C4-2B (cell line): ENCODE measurements at regions not wholly inside any gene's neighbourhood (a gene's known extent, or its start where the extent isn't known, plus 50 kb on each side); places are given as distances from the start of the nearest gene placed in this dataset.

Experiments used
- CTCF ChIP-seq: fragments of 450-650 bp; conservative IDR thresholded peaks from 2 replicates; pipeline ENCODE4 v1.5.1; 2017; ENCODE audit warnings: mild to moderate bottlenecking
- ZFX ChIP-seq: fragments of 450-650 bp; IDR thresholded peaks from 2 replicates; pipeline ENCODE4 v1.6.1; 2017

- TF ChIP-seq CTCF, result no peak
- TF ChIP-seq ZFX, result no peak
Measured at GRCh38 chr18:41870191-41870590, 84.8 kb upstream of the PIK3C3 start.
